ENCODE measurements at regions not wholly inside any gene's neighbourhood (a gene's known extent, or its start where the extent isn't known, plus 50 kb on each side); places are given as distances from the start of the nearest gene placed in this dataset.

DNA sequence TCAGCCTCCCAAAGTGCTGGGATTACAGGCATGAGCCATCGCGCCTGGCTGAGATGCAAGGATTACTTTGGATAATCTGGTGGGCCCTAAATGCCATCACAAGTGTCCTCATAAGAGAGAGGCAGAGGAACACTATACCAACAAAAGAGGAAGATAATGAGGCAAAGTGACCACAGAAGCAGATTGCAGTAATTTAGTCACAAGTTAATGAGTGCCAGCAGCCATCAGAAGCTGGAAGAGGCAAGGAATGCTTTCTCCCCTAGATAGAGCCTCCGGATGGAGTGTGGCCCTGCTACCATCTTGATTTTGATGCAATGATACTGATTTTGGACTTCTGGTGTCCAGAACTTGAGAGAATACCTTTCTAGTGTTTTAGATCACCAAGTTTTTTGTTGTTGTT is 122.3 kb downstream of the SPATA31D1 start:
- TF ChIP-seq, protein P1, sequence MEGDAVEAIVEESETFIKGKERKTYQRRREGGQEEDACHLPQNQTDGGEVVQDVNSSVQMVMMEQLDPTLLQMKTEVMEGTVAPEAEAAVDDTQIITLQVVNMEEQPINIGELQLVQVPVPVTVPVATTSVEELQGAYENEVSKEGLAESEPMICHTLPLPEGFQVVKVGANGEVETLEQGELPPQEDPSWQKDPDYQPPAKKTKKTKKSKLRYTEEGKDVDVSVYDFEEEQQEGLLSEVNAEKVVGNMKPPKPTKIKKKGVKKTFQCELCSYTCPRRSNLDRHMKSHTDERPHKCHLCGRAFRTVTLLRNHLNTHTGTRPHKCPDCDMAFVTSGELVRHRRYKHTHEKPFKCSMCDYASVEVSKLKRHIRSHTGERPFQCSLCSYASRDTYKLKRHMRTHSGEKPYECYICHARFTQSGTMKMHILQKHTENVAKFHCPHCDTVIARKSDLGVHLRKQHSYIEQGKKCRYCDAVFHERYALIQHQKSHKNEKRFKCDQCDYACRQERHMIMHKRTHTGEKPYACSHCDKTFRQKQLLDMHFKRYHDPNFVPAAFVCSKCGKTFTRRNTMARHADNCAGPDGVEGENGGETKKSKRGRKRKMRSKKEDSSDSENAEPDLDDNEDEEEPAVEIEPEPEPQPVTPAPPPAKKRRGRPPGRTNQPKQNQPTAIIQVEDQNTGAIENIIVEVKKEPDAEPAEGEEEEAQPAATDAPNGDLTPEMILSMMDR (conservative IDR thresholded peaks at IDR 0.05 in 1 of 2, IDR thresholded peaks at IDR 0.05 in 1 of 2; ENCODE audit: low read depth in 1 of 2, low read length in 2 of 2) = no peak
- TF ChIP-seq EZH2 (IDR thresholded peaks at IDR 0.05; ENCODE audit: low read length, missing control alignments) = no peak
